ENCODE measurements at regions not wholly inside any gene's neighbourhood (a gene's known extent, or its start where the extent isn't known, plus 50 kb on each side); places are given as distances from the start of the nearest gene placed in this dataset.

- intact Hi-C loops (cut with DNase I): no loop called here
- Histone ChIP-seq H3K27ac (ENCODE audit: low read depth in 2 of 2, low read length in 2 of 2) (no peak overlapping the region), H3K9ac (ENCODE audit: low read length in 3 of 3) (no peak overlapping the region), H3K27me3 (ENCODE audit: control insufficient read depth, insufficient read depth, low read length) (no peaks in the 10 kb centered on the region), H3K36me3 (ENCODE audit: control insufficient read depth in 2 of 3, insufficient read depth in 3 of 3, low read length in 3 of 3) (no peaks in the 10 kb centered on the region), H3K4me3 (ENCODE audit: low read length in 3 of 3) (no peak overlapping the region), H3K9me3 (ENCODE audit: control insufficient read depth in 2 of 3, insufficient read depth in 1 of 3, low read length in 3 of 3) (no peaks in the 10 kb centered on the region), H3K4me1 (ENCODE audit: control insufficient read depth in 2 of 3, insufficient read depth in 2 of 3, low read depth in 1 of 3, low read length in 3 of 3) (no peaks in the 10 kb centered on the region)
- no peak for DNase-seq
- TF ChIP-seq CTCF (IDR thresholded peaks at IDR 0.05; ENCODE audit: borderline replicate concordance, extremely low read depth, insufficient read depth): no peak
- no peak for FAIRE-seq
Measured at GRCh38 chr11:115632061-115632460, 127.8 kb upstream of the CADM1 start.

- FAIRE-seq (no peak), DNase-seq (no peak)
- no peak for TF ChIP-seq CTCF (IDR thresholded peaks at IDR 0.05; ENCODE audit: borderline replicate concordance, extremely low read depth, insufficient read depth)
- no peak overlapping the region for H3K9ac ChIP-seq (ENCODE audit: low read length in 3 of 3)
- intact Hi-C loops (cut with DNase I): no loop called here
- H3K36me3 ChIP-seq (ENCODE audit: control insufficient read depth in 2 of 3, insufficient read depth in 3 of 3, low read length in 3 of 3): no peaks in the 10 kb centered on the region
- H3K27me3 ChIP-seq (ENCODE audit: control insufficient read depth, insufficient read depth, low read length): no peaks in the 10 kb centered on the region
- H3K27ac ChIP-seq (ENCODE audit: low read depth in 2 of 2, low read length in 2 of 2): no peak overlapping the region
- no peak overlapping the region for H3K4me3 ChIP-seq (ENCODE audit: low read length in 3 of 3)
- no peaks in the 10 kb centered on the region for H3K4me1 ChIP-seq (ENCODE audit: control insufficient read depth in 2 of 3, insufficient read depth in 2 of 3, low read depth in 1 of 3, low read length in 3 of 3)
- H3K9me3 ChIP-seq (ENCODE audit: control insufficient read depth in 2 of 3, insufficient read depth in 1 of 3, low read length in 3 of 3): no peaks in the 10 kb centered on the region
Measured at GRCh38 chr11:115631609-115632008, 127.4 kb upstream of the CADM1 start.

GRCh38 chr11:115630214-115630613, 126.0 kb upstream of the CADM1 start:
- Histone ChIP-seq H3K27me3 (ENCODE audit: control insufficient read depth, insufficient read depth, low read length) (no peaks in the 10 kb centered on the region), H3K36me3 (ENCODE audit: control insufficient read depth in 2 of 3, insufficient read depth in 3 of 3, low read length in 3 of 3) (no peaks in the 10 kb centered on the region), H3K9ac (ENCODE audit: low read length in 3 of 3) (no peak overlapping the region), H3K4me1 (ENCODE audit: control insufficient read depth in 2 of 3, insufficient read depth in 2 of 3, low read depth in 1 of 3, low read length in 3 of 3) (no peaks in the 10 kb centered on the region), H3K9me3 (ENCODE audit: control insufficient read depth in 2 of 3, insufficient read depth in 1 of 3, low read length in 3 of 3) (no peaks in the 10 kb centered on the region), H3K4me3 (ENCODE audit: low read length in 3 of 3) (no peak overlapping the region), H3K27ac (ENCODE audit: low read depth in 2 of 2, low read length in 2 of 2) (no peak overlapping the region)
- FAIRE-seq (no peak), DNase-seq (peak in 1 of 5 donors; percentile 49)
- intact Hi-C loops (cut with DNase I): no loop called here
- TF ChIP-seq CTCF (IDR thresholded peaks at IDR 0.05; ENCODE audit: borderline replicate concordance, extremely low read depth, insufficient read depth): no peak

- H3K27me3 ChIP-seq (ENCODE audit: control insufficient read depth, insufficient read depth, low read length): no peaks in the 10 kb centered on the region
- no peak overlapping the region for H3K4me3 ChIP-seq (ENCODE audit: low read length in 3 of 3)
- no peak for TF ChIP-seq CTCF (IDR thresholded peaks at IDR 0.05; ENCODE audit: borderline replicate concordance, extremely low read depth, insufficient read depth)
- no peak overlapping the region for H3K9ac ChIP-seq (ENCODE audit: low read length in 3 of 3)
- intact Hi-C loops (cut with DNase I): no loop called here
- H3K27ac ChIP-seq (ENCODE audit: low read depth in 2 of 2, low read length in 2 of 2): no peak overlapping the region
- H3K9me3 ChIP-seq (ENCODE audit: control insufficient read depth in 2 of 3, insufficient read depth in 1 of 3, low read length in 3 of 3): no peaks in the 10 kb centered on the region
- FAIRE-seq (no peak), DNase-seq (no peak)
- H3K4me1 ChIP-seq (ENCODE audit: control insufficient read depth in 2 of 3, insufficient read depth in 2 of 3, low read depth in 1 of 3, low read length in 3 of 3): no peaks in the 10 kb centered on the region
- H3K36me3 ChIP-seq (ENCODE audit: control insufficient read depth in 2 of 3, insufficient read depth in 3 of 3, low read length in 3 of 3): no peaks in the 10 kb centered on the region
Measured at GRCh38 chr11:115629456-115630015, 125.3 kb upstream of the CADM1 start.
